Subcutaneous abdominal adipose tissue (tissue), 5 donors: ENCODE measurements at regions not wholly inside any gene's neighbourhood (a gene's known extent, or its start where the extent isn't known, plus 50 kb on each side); places are given as distances from the start of the nearest gene placed in this dataset.

Experiments used
- H3K27ac ChIP-seq: one replicate; pipeline ENCODE4 v1.7.0; 2013; ENCODE audit warnings: low read depth, mild to moderate bottlenecking, inconsistent platforms, low read length, moderate library complexity
- H3K27me3 ChIP-seq, 5 donors: one replicate each; pipeline ENCODE4 v1.7.0; 2013; ENCODE audit warnings: low read length in 5 of 5, inconsistent platforms in 1 of 5; ENCODE audit not compliant: control insufficient read depth in 5 of 5, insufficient read depth in 4 of 5
- H3K36me3 ChIP-seq, 5 donors: one replicate each; pipeline ENCODE4 v1.7.0; 2013; ENCODE audit warnings: low read length in 5 of 5; ENCODE audit not compliant: control insufficient read depth in 5 of 5, insufficient read depth in 5 of 5
- H3K4me1 ChIP-seq, 5 donors: one replicate each; pipeline ENCODE4 v1.7.0; 2013; ENCODE audit warnings: low read length in 5 of 5, mild to moderate bottlenecking in 3 of 5, moderate library complexity in 1 of 5; ENCODE audit not compliant: control insufficient read depth in 5 of 5, insufficient read depth in 5 of 5
- H3K4me3 ChIP-seq, 5 donors: one replicate each; pipeline ENCODE4 v1.7.0; 2013; ENCODE audit warnings: low read length in 5 of 5, low read depth in 1 of 5
- H3K9ac ChIP-seq, 5 donors: one replicate each; pipeline ENCODE4 v1.7.0; 2013; ENCODE audit warnings: low read length in 5 of 5, mild to moderate bottlenecking in 4 of 5, moderate library complexity in 3 of 5
- H3K9me3 ChIP-seq, 5 donors: one replicate each; pipeline ENCODE4 v1.7.0; 2013; ENCODE audit warnings: low read length in 5 of 5; ENCODE audit not compliant: control insufficient read depth in 5 of 5
- donor health status: healthy.
- donor health status: healthy.
- donor health status: healthy.
- donor health status: healthy.
- donor health status: healthy.

DNA sequence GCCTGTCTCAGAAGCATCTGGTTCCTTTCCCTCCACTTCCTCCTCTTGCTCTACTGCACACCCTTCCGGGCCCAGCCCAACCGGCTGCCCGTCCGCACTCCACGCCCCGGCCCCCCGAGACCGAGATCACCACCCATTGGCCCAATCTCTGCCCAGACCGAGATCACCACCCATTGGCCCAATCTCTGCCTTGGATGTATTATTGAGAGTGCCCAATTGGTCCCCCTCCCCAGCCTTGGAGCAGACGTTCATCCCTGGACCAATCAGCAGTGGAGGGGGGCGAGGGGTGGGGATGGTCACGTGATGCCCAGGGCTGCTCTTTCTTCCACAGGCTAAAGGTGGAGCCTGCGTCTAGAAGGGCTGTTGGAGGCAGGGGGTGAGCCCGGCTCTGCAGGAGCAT, 75.6 kb upstream of the TMEM132C start:
- peaks cover 0 to 9% (median 2%) of the 10 kb centered on the region in 5 donors for H3K27me3 ChIP-seq
- no peak overlapping the region for H3K4me3 ChIP-seq
- H3K9me3 ChIP-seq = peaks cover 0 to 5% (median 0%) of the 10 kb centered on the region in 5 donors
- no peaks in the 10 kb centered on the region for H3K36me3 ChIP-seq
- H3K9ac ChIP-seq = no peak overlapping the region
- H3K4me1 ChIP-seq = peaks cover 2 to 9% (median 5%) of the 10 kb centered on the region in 5 donors
- H3K27ac ChIP-seq = no peak overlapping the region

DNA sequence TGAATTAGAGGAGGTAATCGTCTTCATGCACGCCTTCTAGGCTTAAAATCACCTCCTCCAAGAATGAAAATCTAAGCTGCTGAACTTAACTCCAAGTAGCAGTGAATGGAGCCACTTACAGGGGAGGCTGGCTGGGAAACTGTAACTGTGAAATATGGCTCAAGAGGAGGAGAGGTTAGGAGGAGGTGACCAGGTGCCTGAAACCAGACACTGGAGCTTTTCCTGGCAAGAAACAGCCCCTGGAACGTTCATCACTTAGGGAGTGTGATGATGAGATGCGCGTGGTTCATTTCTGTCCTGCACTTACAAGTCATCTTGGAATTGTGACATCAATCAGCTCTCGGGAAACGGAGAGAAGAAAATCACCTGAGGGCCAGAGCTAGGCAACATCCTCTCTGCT, 62.3 kb upstream of the TMEM132C start:
- Histone ChIP-seq H3K27ac (no peak overlapping the region), H3K27me3 (peaks cover 0 to 6% (median 0%) of the 10 kb centered on the region in 5 donors), H3K9me3 (peaks cover 0 to 28% (median 10%) of the 10 kb centered on the region in 5 donors)

DNA sequence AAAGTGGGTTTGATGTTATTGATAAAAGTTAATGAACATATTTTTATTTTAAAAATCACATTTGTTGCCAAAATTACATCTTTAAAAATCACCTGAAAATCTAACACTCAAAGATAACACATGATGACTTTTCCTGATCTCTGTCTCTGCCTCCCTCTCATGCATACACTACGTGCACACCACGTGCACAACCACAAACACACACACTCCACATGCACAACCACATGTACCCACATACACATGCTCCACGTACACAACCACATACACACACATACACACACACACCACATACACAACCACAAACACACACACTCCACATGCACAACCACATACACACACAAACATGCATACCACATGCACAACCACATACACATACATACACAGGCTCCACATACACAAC, 61.8 kb upstream of the TMEM132C start:
- Histone ChIP-seq H3K36me3 (no peaks in the 10 kb centered on the region), H3K9ac (no peak overlapping the region), H3K4me1 (no peaks in the 10 kb centered on the region), H3K27ac (no peak overlapping the region), H3K9me3 (peaks cover 0 to 27% (median 10%) of the 10 kb centered on the region in 5 donors), H3K4me3 (no peak overlapping the region), H3K27me3 (peaks cover 0 to 6% (median 0%) of the 10 kb centered on the region in 5 donors)

More for the DNA sequence above, 62.3 kb upstream of the TMEM132C start:
- Histone ChIP-seq H3K9ac (no peak overlapping the region), H3K36me3 (no peaks in the 10 kb centered on the region), H3K4me1 (no peaks in the 10 kb centered on the region), H3K4me3 (no peak overlapping the region)

DNA sequence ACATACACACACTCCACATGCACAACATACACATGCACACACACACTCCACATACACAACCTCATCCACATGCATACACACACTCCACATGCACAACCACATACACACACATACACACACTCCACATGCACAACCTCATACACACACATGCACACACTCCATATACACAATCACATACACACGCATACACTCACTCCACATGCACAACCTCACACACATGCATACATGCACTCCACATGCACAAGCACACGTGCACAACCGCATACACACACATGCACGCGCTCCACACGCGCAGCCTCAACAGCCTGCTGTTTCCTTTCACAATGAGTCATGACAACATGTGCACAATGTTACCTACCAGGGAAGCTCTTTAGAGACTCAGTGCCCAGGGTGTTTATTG, 61.2 kb upstream of the TMEM132C start:
- Histone ChIP-seq H3K36me3 (no peaks in the 10 kb centered on the region), H3K9ac (no peak overlapping the region), H3K4me1 (no peaks in the 10 kb centered on the region), H3K4me3 (no peak overlapping the region), H3K9me3 (peaks cover 0 to 24% (median 14%) of the 10 kb centered on the region in 5 donors), H3K27ac (no peak overlapping the region), H3K27me3 (peaks cover 0 to 6% (median 0%) of the 10 kb centered on the region in 5 donors)
